ENCODE measurements at regions not wholly inside any gene's neighbourhood (a gene's known extent, or its start where the extent isn't known, plus 50 kb on each side); places are given as distances from the start of the nearest gene placed in this dataset.
"Not testable (repeated sequence)": the region's sequence is repeated elsewhere in the genome, so short reads cannot be mapped to it uniquely, and the experiment has no call there.

DNA sequence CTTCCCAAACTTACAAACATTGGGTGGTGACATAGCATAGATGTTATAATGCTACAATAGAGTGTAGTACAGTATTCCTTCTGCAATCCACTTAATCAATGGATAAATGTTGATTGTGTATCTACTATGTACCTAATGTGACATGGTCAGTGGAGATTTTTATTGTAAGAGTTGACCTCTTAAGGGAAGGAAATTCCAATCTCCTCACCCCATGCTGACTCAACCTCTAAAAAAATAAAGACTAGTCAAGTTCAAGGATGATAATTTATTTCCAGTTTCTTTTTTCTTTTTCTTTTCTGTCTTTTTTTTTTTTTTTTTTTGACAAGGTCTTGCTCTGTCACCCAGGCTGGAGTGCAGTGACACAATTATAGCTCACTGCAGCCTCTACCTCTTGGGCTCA, 206.5 kb upstream of the STS start:
- no peak for DNase-seq
- no peaks in the 10 kb centered on the region for H3K27me3 Mint-ChIP-seq
- H3K9me3 Mint-ChIP-seq = no peaks in the 10 kb centered on the region
- H3K27ac Mint-ChIP-seq = no peak overlapping the region
- no peaks in the 10 kb centered on the region for H3K36me3 Mint-ChIP-seq (ENCODE audit: low read depth)
- no peak overlapping the region for H3K4me3 Mint-ChIP-seq
- H3K4me1 Mint-ChIP-seq (ENCODE audit: low read depth) = no peaks in the 10 kb centered on the region

DNA sequence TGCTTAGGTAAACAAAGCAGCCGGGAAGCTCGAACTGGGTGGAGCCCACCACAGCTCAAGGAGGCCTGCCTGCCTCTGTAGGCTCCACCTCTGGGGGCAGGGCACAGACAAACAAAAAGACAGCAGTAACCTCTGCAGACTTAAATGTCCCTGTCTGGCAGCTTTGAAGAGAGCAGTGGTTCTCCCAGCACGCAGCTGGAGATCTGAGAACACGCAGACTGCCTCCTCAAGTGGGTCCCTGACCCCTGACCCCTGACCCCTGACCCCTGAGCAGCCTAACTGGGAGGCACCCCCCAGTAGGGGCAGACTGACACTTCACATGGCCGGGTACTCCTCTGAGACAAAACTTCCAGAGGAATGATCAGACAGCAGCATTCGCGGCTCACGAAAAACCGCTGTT, 214.6 kb upstream of the STS start:
- not testable (repeated sequence) for H3K36me3 Mint-ChIP-seq (ENCODE audit: low read depth); H3K9me3 Mint-ChIP-seq; DNase-seq; H3K4me3 Mint-ChIP-seq; H3K27ac Mint-ChIP-seq; H3K27me3 Mint-ChIP-seq; H3K4me1 Mint-ChIP-seq (ENCODE audit: low read depth)

DNA sequence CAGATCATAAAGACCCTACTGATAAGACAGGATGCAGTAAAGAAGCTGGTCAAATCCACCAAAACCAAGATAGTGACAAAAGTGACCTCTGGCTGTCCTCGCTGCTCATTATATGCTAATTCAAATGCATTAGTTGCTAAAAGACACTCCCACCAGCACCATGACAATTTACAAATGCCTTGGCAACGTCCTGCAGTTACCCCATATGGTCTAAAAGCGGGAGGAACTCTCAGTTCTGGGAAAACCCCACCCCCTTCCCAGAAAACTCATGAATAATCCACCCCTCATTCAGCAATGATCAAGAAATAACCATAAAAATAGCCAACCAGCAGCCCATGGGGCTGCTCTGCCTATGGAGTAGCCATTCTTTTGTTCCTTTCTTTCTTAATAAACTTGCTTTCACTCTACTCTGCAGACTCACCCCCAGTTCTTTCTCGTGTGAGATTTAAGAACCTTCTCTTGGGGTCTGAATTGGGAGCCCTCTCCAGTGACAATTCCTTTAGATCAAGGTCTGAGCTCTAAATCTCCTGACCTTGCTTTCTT, 217.1 kb upstream of the STS start:
- peaks cover 7% of the 10 kb centered on the region for H3K27me3 Mint-ChIP-seq
- H3K9me3 Mint-ChIP-seq = no peaks in the 10 kb centered on the region
- no peaks in the 10 kb centered on the region for H3K4me1 Mint-ChIP-seq (ENCODE audit: low read depth)
- DNase-seq = no peak
- H3K36me3 Mint-ChIP-seq (ENCODE audit: low read depth) = no peaks in the 10 kb centered on the region
- H3K4me3 Mint-ChIP-seq = no peak overlapping the region
- no peak overlapping the region for H3K27ac Mint-ChIP-seq

DNA sequence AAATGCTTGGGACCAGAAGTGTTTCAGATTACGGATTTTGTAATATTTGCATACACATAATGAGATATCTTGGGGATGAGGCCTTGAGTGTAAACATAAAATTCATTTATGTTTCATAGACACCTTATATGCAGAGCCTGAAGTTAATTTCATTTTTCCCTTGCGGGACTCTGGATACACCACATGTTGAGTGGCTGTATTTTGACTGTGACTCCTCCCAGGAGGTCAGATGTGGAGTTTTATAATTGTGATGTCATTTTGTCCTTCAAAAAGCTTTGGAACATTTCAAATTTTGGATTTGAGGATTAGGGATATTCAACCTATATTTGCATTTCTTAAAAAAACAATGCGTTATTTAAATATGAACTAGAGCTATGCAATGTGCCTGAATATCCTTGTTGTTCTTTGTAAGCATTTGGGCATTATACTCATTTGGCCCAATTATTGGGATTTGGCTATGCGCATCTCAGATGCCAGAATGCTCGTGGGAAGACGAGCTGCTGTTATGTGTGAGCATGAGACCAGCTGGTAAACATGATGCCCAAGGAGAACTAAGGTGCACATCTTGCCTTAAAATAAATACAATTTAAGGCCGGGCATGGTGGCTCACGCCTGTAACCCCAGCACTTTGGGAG, 223.0 kb upstream of the STS start:
- Mint-ChIP-seq H3K36me3 (ENCODE audit: low read depth) (no peaks in the 10 kb centered on the region), H3K27me3 (no peaks in the 10 kb centered on the region), H3K9me3 (no peaks in the 10 kb centered on the region), H3K27ac (no peak overlapping the region), H3K4me1 (ENCODE audit: low read depth) (no peaks in the 10 kb centered on the region), H3K4me3 (no peak overlapping the region)
- no peak for DNase-seq

DNA sequence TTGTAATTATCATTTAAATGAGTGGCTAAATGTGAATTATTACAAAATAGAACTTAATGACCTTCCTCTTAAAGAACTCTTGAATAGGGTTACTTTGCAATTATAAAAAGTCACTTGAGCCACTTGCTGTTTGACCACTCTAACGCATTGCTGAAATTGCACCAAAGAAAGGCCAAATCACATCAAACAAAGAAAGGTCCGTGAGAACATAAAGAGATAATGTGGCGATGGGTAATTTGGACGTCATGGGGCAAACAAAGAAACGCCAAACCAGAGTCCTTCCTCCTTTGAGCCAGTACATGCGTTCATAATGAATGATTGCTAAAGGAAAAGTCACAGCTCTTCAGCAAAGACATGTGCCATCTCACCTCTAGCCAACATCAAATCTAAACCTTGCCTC, 229.8 kb upstream of the STS start:
- H3K27ac Mint-ChIP-seq = no peak overlapping the region
- H3K4me1 Mint-ChIP-seq (ENCODE audit: low read depth) = peaks cover 1% of the 10 kb centered on the region
- H3K27me3 Mint-ChIP-seq = no peaks in the 10 kb centered on the region
- no peak for DNase-seq
- H3K36me3 Mint-ChIP-seq (ENCODE audit: low read depth) = no peaks in the 10 kb centered on the region
- no peak overlapping the region for H3K4me3 Mint-ChIP-seq
- no peaks in the 10 kb centered on the region for H3K9me3 Mint-ChIP-seq

DNA sequence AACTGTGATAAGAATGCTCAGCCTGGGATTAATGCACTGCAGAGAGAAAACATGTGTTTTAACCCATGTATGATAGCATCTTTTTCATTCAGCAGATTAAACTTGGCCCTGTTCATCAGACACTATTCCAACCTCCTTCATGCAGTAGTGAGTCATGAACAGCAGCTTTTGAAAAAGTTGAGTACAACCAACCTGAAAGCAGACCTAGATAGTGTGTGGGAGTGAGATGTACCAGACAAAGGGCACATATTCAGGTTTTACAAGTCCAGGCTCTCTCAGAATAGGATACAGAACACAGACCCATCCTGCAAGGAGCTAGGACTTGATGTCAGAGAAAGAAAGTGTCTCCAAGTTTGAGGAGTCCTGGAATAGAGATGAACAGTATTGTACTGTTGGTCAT, 237.3 kb upstream of the STS start:
- Mint-ChIP-seq H3K27ac (no peak overlapping the region), H3K36me3 (ENCODE audit: low read depth) (no peaks in the 10 kb centered on the region), H3K4me1 (ENCODE audit: low read depth) (no peaks in the 10 kb centered on the region), H3K9me3 (no peaks in the 10 kb centered on the region), H3K27me3 (no peaks in the 10 kb centered on the region), H3K4me3 (no peak overlapping the region)
- no peak for DNase-seq

DNA sequence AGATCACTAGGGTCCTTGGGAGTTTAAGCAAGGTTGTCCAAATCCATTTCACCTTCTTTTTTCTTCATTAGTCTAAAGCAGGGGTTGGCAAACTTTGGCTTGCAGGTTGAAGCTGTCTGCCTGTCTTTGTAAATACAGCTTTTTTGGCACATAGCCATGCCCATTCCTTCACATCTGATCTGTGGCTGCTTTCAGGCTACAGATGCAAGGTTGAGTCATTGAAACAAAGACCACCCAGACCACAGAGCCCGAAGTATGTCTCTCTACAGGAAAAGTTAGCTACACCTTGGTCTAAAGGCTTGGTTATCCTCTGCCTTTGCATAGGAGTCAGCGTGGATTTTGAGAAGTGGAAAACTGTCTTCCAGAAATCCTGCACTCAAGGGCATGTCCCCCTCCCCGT, 238.1 kb upstream of the STS start:
- DNase-seq = no peak
- Mint-ChIP-seq H3K27ac (no peak overlapping the region), H3K36me3 (ENCODE audit: low read depth) (no peaks in the 10 kb centered on the region), H3K4me1 (ENCODE audit: low read depth) (no peaks in the 10 kb centered on the region), H3K4me3 (no peak overlapping the region), H3K9me3 (no peaks in the 10 kb centered on the region), H3K27me3 (no peaks in the 10 kb centered on the region)

DNA sequence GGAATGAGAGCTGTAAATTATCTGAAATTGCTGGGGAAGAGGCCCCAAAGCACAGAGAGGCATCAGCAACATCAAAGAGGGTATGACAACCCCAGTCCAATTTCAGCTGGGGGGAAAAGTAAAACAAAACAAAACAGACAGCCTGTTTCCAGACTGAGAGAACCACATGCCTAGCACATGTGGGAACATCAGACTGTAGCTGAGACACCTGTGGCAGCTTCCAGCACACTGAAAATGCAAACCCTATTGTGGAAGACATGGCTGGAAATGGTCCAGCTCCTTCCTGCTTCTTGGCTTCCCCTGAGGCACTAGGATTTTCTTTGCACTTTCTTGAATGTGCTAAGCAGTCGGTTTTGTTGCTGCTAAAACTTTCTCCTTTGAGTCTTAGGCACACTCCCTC, 240.9 kb upstream of the STS start:
- no peak overlapping the region for H3K4me3 Mint-ChIP-seq
- no peaks in the 10 kb centered on the region for H3K36me3 Mint-ChIP-seq (ENCODE audit: low read depth)
- no peak overlapping the region for H3K27ac Mint-ChIP-seq
- H3K27me3 Mint-ChIP-seq = no peaks in the 10 kb centered on the region
- DNase-seq = no peak
- no peaks in the 10 kb centered on the region for H3K4me1 Mint-ChIP-seq (ENCODE audit: low read depth)
- H3K9me3 Mint-ChIP-seq = no peaks in the 10 kb centered on the region

DNA sequence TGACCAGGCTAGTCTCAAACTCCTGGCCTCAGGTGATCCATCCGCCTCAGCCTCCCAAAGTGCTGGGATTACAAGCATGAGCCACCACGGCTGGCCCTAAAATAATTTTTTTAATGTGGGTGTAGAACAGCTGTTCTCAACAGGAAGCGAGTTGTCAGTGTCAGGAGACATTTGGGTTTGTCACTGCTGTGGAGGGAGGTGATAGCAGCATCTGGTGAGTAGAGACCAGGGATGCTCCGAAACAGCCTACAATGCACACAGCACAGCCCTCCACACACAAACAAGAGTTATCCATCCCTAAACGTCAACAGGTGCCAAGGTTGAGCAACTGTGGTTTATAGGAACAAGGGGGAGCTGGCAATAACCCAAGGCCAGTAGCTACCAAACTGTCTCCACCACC, 243.4 kb upstream of the STS start:
- Mint-ChIP-seq H3K9me3 (no peaks in the 10 kb centered on the region), H3K4me3 (no peak overlapping the region), H3K4me1 (ENCODE audit: low read depth) (no peaks in the 10 kb centered on the region), H3K36me3 (ENCODE audit: low read depth) (no peaks in the 10 kb centered on the region), H3K27ac (no peak overlapping the region), H3K27me3 (no peaks in the 10 kb centered on the region)
- DNase-seq = no peak

DNA sequence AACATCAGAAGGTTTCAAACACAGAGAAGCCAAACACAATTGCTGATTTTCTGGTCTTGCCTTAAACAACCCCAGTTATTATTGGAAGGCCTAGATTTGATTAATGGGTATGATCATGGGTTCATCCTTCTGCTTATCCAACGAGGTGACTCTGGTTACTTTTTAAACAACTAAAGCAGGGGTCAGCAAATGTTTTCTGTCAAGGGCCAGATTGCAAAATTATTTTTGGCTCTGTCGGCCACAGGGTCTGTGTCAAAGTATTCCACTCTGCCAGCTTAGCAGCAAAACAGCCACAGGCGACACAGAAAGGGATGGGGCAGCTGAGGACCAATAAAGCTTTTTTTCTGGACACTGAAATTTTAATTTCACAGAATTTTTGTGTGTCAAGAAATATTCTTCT, 249.1 kb upstream of the STS start:
- H3K27ac Mint-ChIP-seq = no peak overlapping the region
- no peaks in the 10 kb centered on the region for H3K27me3 Mint-ChIP-seq
- H3K36me3 Mint-ChIP-seq (ENCODE audit: low read depth) = no peaks in the 10 kb centered on the region
- no peak for DNase-seq
- H3K9me3 Mint-ChIP-seq = no peaks in the 10 kb centered on the region
- H3K4me1 Mint-ChIP-seq (ENCODE audit: low read depth) = no peaks in the 10 kb centered on the region
- no peak overlapping the region for H3K4me3 Mint-ChIP-seq

DNA sequence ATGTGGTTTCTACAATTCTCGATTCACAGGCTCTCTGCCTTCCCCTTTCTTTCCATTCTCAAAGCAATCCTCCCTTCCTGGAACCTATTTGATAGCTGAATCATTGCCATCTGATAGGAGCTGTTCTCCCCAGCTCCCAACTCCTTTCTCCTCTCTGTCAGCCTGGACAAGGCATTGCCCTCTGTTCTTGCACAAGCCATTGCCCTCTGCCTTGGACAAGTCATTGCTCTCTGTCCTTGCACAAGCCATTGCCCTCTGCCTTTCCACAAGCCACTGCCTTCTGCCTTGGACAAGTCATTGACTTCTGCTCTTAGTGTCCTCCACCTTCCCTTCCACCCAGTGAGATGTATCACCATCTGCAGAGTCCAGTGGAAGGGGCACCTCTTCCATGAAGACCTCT, 256.1 kb upstream of the STS start:
- Mint-ChIP-seq H3K4me1 (ENCODE audit: low read depth) (no peaks in the 10 kb centered on the region), H3K4me3 (no peak overlapping the region), H3K27me3 (no peaks in the 10 kb centered on the region), H3K27ac (no peak overlapping the region), H3K36me3 (ENCODE audit: low read depth) (no peaks in the 10 kb centered on the region), H3K9me3 (peaks cover 9% of the 10 kb centered on the region)
- no peak for DNase-seq

DNA sequence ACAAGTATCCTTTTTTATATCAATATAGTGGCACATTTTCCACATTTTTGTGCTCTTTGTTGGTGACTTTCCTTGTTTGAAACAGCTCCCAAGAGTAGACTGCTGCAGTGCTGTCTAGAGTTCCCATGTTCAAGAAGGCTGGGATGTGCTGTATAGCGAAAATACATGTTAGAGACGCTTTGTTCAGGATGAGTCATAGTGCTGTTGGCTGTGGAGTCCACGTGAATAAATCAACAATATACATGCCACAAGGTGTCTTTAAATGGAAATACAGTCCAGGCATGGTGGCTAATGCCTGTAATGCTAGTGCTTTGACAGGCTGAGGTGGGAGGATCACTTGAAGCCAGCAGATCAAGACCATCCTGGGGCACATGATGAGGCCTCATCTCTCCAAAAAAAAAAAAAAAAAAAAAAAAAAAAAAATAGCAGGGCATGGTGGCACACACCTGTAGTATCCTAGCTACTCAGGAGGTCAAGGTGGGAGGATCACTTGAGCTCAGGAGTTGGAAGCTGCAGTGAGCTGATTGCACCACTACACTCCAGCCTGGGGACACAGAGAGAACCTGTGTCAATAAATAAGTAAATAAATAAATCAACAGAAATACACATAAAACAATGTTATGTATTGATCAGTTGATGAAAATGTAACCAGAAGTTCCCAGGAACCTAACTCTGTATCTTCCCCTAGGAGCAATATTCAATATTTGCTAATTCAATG, 256.8 kb upstream of the STS start:
- H3K4me3 Mint-ChIP-seq = no peak overlapping the region
- DNase-seq = no peak
- H3K4me1 Mint-ChIP-seq (ENCODE audit: low read depth) = no peaks in the 10 kb centered on the region
- no peak overlapping the region for H3K27ac Mint-ChIP-seq
- H3K9me3 Mint-ChIP-seq = peaks cover 9% of the 10 kb centered on the region
- H3K36me3 Mint-ChIP-seq (ENCODE audit: low read depth) = no peaks in the 10 kb centered on the region
- H3K27me3 Mint-ChIP-seq = no peaks in the 10 kb centered on the region

DNA sequence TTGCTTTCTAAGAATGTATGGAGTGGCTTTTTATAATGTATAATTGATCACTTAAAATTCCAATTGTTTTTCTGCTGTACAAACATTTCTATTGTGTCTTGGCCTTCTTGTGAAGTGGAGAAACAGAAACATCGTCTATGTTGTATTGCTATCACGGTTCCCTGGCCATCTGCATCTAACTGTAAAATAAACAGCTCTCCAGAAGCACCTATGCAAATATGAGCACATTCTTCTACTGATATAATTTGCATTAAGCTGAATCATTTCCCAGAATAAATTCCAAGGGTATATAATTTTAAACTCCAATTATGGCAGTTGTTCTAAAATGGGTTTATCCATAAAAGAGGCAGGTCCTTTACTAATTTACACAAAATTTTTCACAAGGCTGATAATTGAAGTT, 261.6 kb upstream of the STS start:
- no peaks in the 10 kb centered on the region for H3K27me3 Mint-ChIP-seq
- H3K27ac Mint-ChIP-seq = no peak overlapping the region
- H3K4me3 Mint-ChIP-seq = no peak overlapping the region
- no peak for DNase-seq
- no peaks in the 10 kb centered on the region for H3K9me3 Mint-ChIP-seq
- no peaks in the 10 kb centered on the region for H3K4me1 Mint-ChIP-seq (ENCODE audit: low read depth)
- H3K36me3 Mint-ChIP-seq (ENCODE audit: low read depth) = no peaks in the 10 kb centered on the region

DNA sequence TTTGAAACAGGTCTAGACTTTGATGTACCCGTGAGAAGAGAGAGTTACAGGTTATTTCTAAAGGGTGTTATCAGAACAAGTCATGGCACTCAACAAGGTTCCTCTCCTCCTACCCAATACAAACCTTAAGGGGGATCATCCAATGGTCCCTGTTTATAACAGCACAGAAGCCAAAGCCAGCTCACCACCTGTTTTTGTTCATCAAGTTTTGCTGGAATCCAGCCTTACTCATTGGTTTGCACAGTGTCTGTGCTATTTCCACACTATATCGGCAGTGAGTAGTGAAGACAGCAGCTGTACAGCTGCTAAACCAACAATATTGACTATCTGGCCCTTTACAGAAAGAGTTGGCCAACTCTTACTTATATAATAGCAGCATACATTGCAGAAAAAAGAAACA, 262.1 kb upstream of the STS start:
- no peak overlapping the region for H3K4me3 Mint-ChIP-seq
- no peaks in the 10 kb centered on the region for H3K27me3 Mint-ChIP-seq
- H3K9me3 Mint-ChIP-seq = no peaks in the 10 kb centered on the region
- DNase-seq = no peak
- no peak overlapping the region for H3K27ac Mint-ChIP-seq
- no peaks in the 10 kb centered on the region for H3K4me1 Mint-ChIP-seq (ENCODE audit: low read depth)
- no peaks in the 10 kb centered on the region for H3K36me3 Mint-ChIP-seq (ENCODE audit: low read depth)

DNA sequence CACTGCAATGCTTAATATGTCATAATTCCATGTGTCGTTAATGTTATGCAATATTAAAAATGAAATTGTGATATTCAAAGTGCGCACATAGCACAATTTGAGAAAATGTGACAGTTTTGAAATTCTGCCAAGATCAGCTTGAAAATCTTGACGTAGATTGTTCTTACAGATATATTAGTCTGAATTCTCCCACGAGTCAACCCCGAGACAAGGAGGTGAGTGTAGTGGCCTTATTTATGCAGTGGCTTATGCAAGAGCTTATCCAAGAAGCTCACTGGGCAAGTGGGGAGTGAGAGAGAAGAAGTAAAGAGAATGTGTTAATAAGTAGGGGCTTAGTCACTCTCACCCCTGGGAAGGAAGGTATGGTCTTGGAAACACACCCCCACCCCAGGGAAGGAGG, 286.1 kb upstream of the STS start:
- Mint-ChIP-seq H3K4me3 (no peak overlapping the region), H3K27me3 (no peaks in the 10 kb centered on the region), H3K27ac (no peak overlapping the region), H3K9me3 (peaks cover 20% of the 10 kb centered on the region), H3K4me1 (ENCODE audit: low read depth) (no peaks in the 10 kb centered on the region), H3K36me3 (ENCODE audit: low read depth) (no peaks in the 10 kb centered on the region)
- DNase-seq = no peak

All from activated T-cell treated with anti-CD3 and anti-CD28 coated beads, Interleukin-2, amount 50 U/mL, for 24 hours (primary cell).